Neuronal stem cell (in vitro differentiated cells): ENCODE measurements at regions not wholly inside any gene's neighbourhood (a gene's known extent, or its start where the extent isn't known, plus 50 kb on each side); places are given as distances from the start of the nearest gene placed in this dataset.

Experiments
- DNase-seq: peaks from one replicate; pipeline ENCODE4 v3.0.0-alpha.2; 2013; ENCODE audit warnings: low spot score
- H2AFZ ChIP-seq: one replicate; pipeline ENCODE4 v1.6.1; 2013; ENCODE audit warnings: mild to moderate bottlenecking, low read length, inconsistent platforms
- H2AK5ac ChIP-seq: 2 replicates; pipeline ENCODE4 v1.6.1; 2013; ENCODE audit warnings: low read depth, mild to moderate bottlenecking, inconsistent platforms, low read length, moderate library complexity, mixed read lengths
- H2BK120ac ChIP-seq: 2 replicates; pipeline ENCODE4 v1.6.1; 2013; ENCODE audit warnings: low read depth, mild to moderate bottlenecking, inconsistent platforms, low read length, moderate library complexity, mixed read lengths
- H2BK12ac ChIP-seq: one replicate; pipeline ENCODE4 v1.6.1; 2013; ENCODE audit warnings: low read length, inconsistent platforms
- H2BK15ac ChIP-seq: 2 replicates; pipeline ENCODE4 v1.6.1; 2013; ENCODE audit warnings: mild to moderate bottlenecking, low read length, inconsistent platforms, mixed read lengths
- H2BK5ac ChIP-seq: one replicate; pipeline ENCODE4 v1.6.1; 2013; ENCODE audit warnings: inconsistent platforms, mild to moderate bottlenecking, low read length, moderate library complexity
- H3K14ac ChIP-seq: one replicate; pipeline ENCODE4 v1.6.1; 2013; ENCODE audit warnings: low read length, inconsistent platforms
- H3K18ac ChIP-seq: 2 replicates; pipeline ENCODE4 v1.6.1; 2013; ENCODE audit warnings: low read length, inconsistent platforms
- H3K23ac ChIP-seq: 2 replicates; pipeline ENCODE4 v1.6.1; 2013; ENCODE audit warnings: low read depth, mild to moderate bottlenecking, mixed read lengths, low read length, inconsistent platforms; ENCODE audit not compliant: poor library complexity
- H3K27ac ChIP-seq: replicated peaks from 3 replicates; pipeline ENCODE4 v1.5.1; 2013; ENCODE audit warnings: low read length, inconsistent platforms
- H3K27me3 ChIP-seq, 3 experiments: 2 replicates each; pipeline ENCODE4 v1.6.1; 2013; ENCODE audit warnings: low read length in 3 of 3, mild to moderate bottlenecking in 2 of 3, inconsistent platforms in 1 of 3, low read depth in 1 of 3, mixed read lengths in 1 of 3, moderate library complexity in 1 of 3; ENCODE audit not compliant: control insufficient read depth in 3 of 3, insufficient read depth in 3 of 3
- H3K36me3 ChIP-seq, 2 donors: replicated peaks in 1 of 2; 2 replicates each; pipeline ENCODE4 v1.6.1; 2013; ENCODE audit warnings: low read length in 2 of 2; ENCODE audit not compliant: control insufficient read depth in 2 of 2, insufficient read depth in 2 of 2
- H3K4ac ChIP-seq: 2 replicates; pipeline ENCODE4 v1.6.1; 2013; ENCODE audit warnings: inconsistent platforms, mild to moderate bottlenecking, low read length, moderate library complexity
- H3K4me1 ChIP-seq, 2 donors: 1 replicate in 1 of 2; 2 replicates in 1 of 2; pipeline ENCODE4 v1.6.1; 2013; ENCODE audit warnings: low read length in 2 of 2, low read depth in 1 of 2; ENCODE audit not compliant: control insufficient read depth in 2 of 2, insufficient read depth in 1 of 2
- H3K4me2 ChIP-seq: one replicate; pipeline ENCODE4 v1.6.1; 2013; ENCODE audit warnings: mild to moderate bottlenecking, low read length, inconsistent platforms; ENCODE audit not compliant: insufficient read depth, poor library complexity, severe bottlenecking
- H3K4me3 ChIP-seq, 2 donors: 2 replicates each; pipeline ENCODE4 v1.5.1; 2013; ENCODE audit warnings: low read length in 2 of 2, mild to moderate bottlenecking in 2 of 2, inconsistent platforms in 1 of 2, moderate library complexity in 1 of 2
- H3K79me1 ChIP-seq: one replicate; pipeline ENCODE4 v1.6.1; 2013; ENCODE audit warnings: low read depth, mild to moderate bottlenecking, inconsistent platforms, low read length, moderate library complexity
- H3K9ac ChIP-seq: one replicate; pipeline ENCODE4 v1.6.1; 2013; ENCODE audit warnings: mild to moderate bottlenecking, low read depth, low read length, inconsistent platforms; ENCODE audit not compliant: poor library complexity
- H3K9me3 ChIP-seq, 2 donors: replicated peaks in 1 of 2; 2 replicates each; pipeline versions ENCODE3 to v1.6.1; 2013; ENCODE audit warnings: low read length in 2 of 2, mild to moderate bottlenecking in 2 of 2, inconsistent platforms in 1 of 2, low read depth in 1 of 2, mixed read lengths in 1 of 2, moderate library complexity in 1 of 2; ENCODE audit not compliant: control insufficient read depth in 2 of 2, insufficient read depth in 1 of 2
- H4K8ac ChIP-seq: one replicate; pipeline ENCODE4 v1.6.1; 2013; ENCODE audit warnings: low read depth, mild to moderate bottlenecking, inconsistent platforms, low read length, moderate library complexity
- H4K91ac ChIP-seq: one replicate; pipeline ENCODE4 v1.6.1; 2013; ENCODE audit warnings: low read length, low read depth, mild to moderate bottlenecking, inconsistent platforms; ENCODE audit not compliant: poor library complexity
- WGBS, 2 donors: extraction: QIAGEN DNeasy Blood & Tissue Kit; methylation state at CpG; one replicate each; pipeline ENCODE4 v1.1.7; 2013; ENCODE audit warnings: missing lambda C conversion rate in 2 of 2, mixed read lengths in 1 of 2; ENCODE audit not compliant: insufficient read length in 2 of 2, insufficient replicate concordance in 1 of 2; ENCODE audit errors: extremely low coverage in 2 of 2; 5-methylcytosine and 5-hydroxymethylcytosine counted together

- Histone ChIP-seq H2BK15ac (no peak overlapping the region), H3K27me3 (no peaks in the 10 kb centered on the region), H3K4me2 (no peak overlapping the region), H2BK12ac (no peak overlapping the region), H3K4me1 (no peaks in the 10 kb centered on the region), H3K4me3 (no peak overlapping the region), H3K4ac (no peak overlapping the region), H4K8ac (no peak overlapping the region), H3K9ac (no peak overlapping the region), H3K18ac (no peak overlapping the region), H2AK5ac (no peak overlapping the region), H2AFZ (no peak overlapping the region), H4K91ac (no peak overlapping the region), H3K79me1 (no peaks in the 10 kb centered on the region), H3K14ac (no peak overlapping the region), H3K36me3 (no peaks in the 10 kb centered on the region), H2BK120ac (no peak overlapping the region), H3K27ac (no peak overlapping the region), H3K23ac (no peak overlapping the region), H2BK5ac (no peak overlapping the region), H3K9me3 (no peaks in the 10 kb centered on the region)
- DNase-seq: no peak
- no CpG with 5 or more reads among the region's 6 CpGs for WGBS, 2 donors
These were observed 152.9 kb upstream of the C16orf82 start for GRCh38 chr16:26913851-26914250.

- no CpG with 5 or more reads among the region's 10 CpGs for WGBS, 2 donors
- H3K4me3 ChIP-seq: no peak overlapping the region
- no peak overlapping the region for H4K8ac ChIP-seq
- no peak overlapping the region for H3K4me2 ChIP-seq
- H2AFZ ChIP-seq: no peak overlapping the region
- no peak overlapping the region for H2BK120ac ChIP-seq
- no peak overlapping the region for H2AK5ac ChIP-seq
- DNase-seq: no peak
- no peak overlapping the region for H3K9ac ChIP-seq
- H2BK5ac ChIP-seq: no peak overlapping the region
- H3K23ac ChIP-seq: no peak overlapping the region
- no peak overlapping the region for H2BK15ac ChIP-seq
- H3K9me3 ChIP-seq: no peaks in the 10 kb centered on the region
- no peak overlapping the region for H4K91ac ChIP-seq
- no peaks in the 10 kb centered on the region for H3K36me3 ChIP-seq
- H3K27ac ChIP-seq: no peak overlapping the region
- H3K4ac ChIP-seq: no peak overlapping the region
- H3K18ac ChIP-seq: no peak overlapping the region
- no peak overlapping the region for H3K14ac ChIP-seq
- H3K27me3 ChIP-seq: no peaks in the 10 kb centered on the region
- no peaks in the 10 kb centered on the region for H3K79me1 ChIP-seq
- H2BK12ac ChIP-seq: no peak overlapping the region
- peaks cover 0 to 1% of the 10 kb centered on the region in 2 donors for H3K4me1 ChIP-seq
These were observed 135.7 kb upstream of the C16orf82 start for GRCh38 chr16:26930786-26931581.

- Histone ChIP-seq H3K18ac (no peak overlapping the region), H3K4ac (no peak overlapping the region), H2BK12ac (no peak overlapping the region), H3K14ac (no peak overlapping the region), H2AK5ac (no peak overlapping the region), H3K23ac (no peak overlapping the region), H3K36me3 (no peaks in the 10 kb centered on the region), H3K9ac (no peak overlapping the region), H3K27me3 (no peaks in the 10 kb centered on the region), H2BK15ac (no peak overlapping the region), H3K4me2 (no peak overlapping the region), H3K4me3 (no peak overlapping the region), H2BK5ac (no peak overlapping the region), H3K79me1 (no peaks in the 10 kb centered on the region), H2BK120ac (no peak overlapping the region), H3K27ac (no peak overlapping the region), H4K8ac (no peak overlapping the region), H3K9me3 (peaks cover 0 to 2% of the 10 kb centered on the region in 2 donors), H3K4me1 (no peaks in the 10 kb centered on the region), H2AFZ (no peak overlapping the region), H4K91ac (no peak overlapping the region)
- DNase-seq: no peak
- no CpG with 5 or more reads among the region's 4 CpGs for WGBS, 2 donors
These were observed 116.1 kb upstream of the C16orf82 start for GRCh38 chr16:26950636-26951035.

- no peak for DNase-seq
- Histone ChIP-seq H3K4me3 (no peak overlapping the region), H3K4me1 (no peaks in the 10 kb centered on the region), H3K27ac (no peak overlapping the region), H2BK120ac (no peak overlapping the region), H3K27me3 (no peaks in the 10 kb centered on the region), H2BK5ac (no peak overlapping the region), H3K9ac (no peak overlapping the region), H4K8ac (no peak overlapping the region), H3K4ac (no peak overlapping the region), H3K23ac (no peak overlapping the region), H2BK15ac (no peak overlapping the region), H2AFZ (no peak overlapping the region), H4K91ac (no peak overlapping the region), H2BK12ac (no peak overlapping the region), H3K18ac (no peak overlapping the region), H2AK5ac (no peak overlapping the region), H3K4me2 (no peak overlapping the region), H3K79me1 (no peaks in the 10 kb centered on the region), H3K14ac (no peak overlapping the region), H3K9me3 (peaks cover 0 to 2% of the 10 kb centered on the region in 2 donors), H3K36me3 (no peaks in the 10 kb centered on the region)
- no CpG with 5 or more reads among the region's 9 CpGs for WGBS, 2 donors
These were observed 114.8 kb upstream of the C16orf82 start for GRCh38 chr16:26951950-26952349.
